ENCODE measurements at regions not wholly inside any gene's neighbourhood (a gene's known extent, or its start where the extent isn't known, plus 50 kb on each side); places are given as distances from the start of the nearest gene placed in this dataset.
A peak's percentile ranks its signal among the peaks of the same experiment; 100 is the strongest.

GRCh38 chr9:126556560-126557250 lies 57.0 kb upstream of the LMX1B start:
- no peak for DNase-seq

- peak; percentile 68 for DNase-seq
Measured at GRCh38 chr9:126558051-126558665, 55.6 kb upstream of the LMX1B start.

- no peak for DNase-seq
Measured at GRCh38 chr9:126559296-126559695, 54.4 kb upstream of the LMX1B start.

- DNase-seq, result no peak
Measured at GRCh38 chr9:126561582-126561981, 52.1 kb upstream of the LMX1B start.

GRCh38 chr9:126563556-126563955 lies 50.2 kb upstream of the LMX1B start:
- no peak for DNase-seq

All from dermis blood vessel endothelial cell (primary cell).